HG03432 (cell line): ENCODE measurements at regions not wholly inside any gene's neighbourhood (a gene's known extent, or its start where the extent isn't known, plus 50 kb on each side); places are given as distances from the start of the nearest gene placed in this dataset.
A peak's percentile ranks its signal among the peaks of the same experiment; 100 is the strongest.
"Not testable (repeated sequence)": the region's sequence is repeated elsewhere in the genome, so short reads cannot be mapped to it uniquely, and the experiment has no call there.

ENCODE experiments used
- ATAC-seq: cut with Tn5 transposase; IDR thresholded peaks from one replicate; pipeline ENCODE4 v1.9.1; 2021; ENCODE audit warnings: mild to moderate bottlenecking, moderate library complexity; ENCODE audit not compliant: unreplicated experiment

GRCh38 chr10:52368725-52369124 lies 54.6 kb downstream of the DKK1 start:
- no peak for ATAC-seq

GRCh38 chr10:52374207-52374606 lies 60.1 kb downstream of the DKK1 start:
- not testable (repeated sequence) for ATAC-seq

DNA sequence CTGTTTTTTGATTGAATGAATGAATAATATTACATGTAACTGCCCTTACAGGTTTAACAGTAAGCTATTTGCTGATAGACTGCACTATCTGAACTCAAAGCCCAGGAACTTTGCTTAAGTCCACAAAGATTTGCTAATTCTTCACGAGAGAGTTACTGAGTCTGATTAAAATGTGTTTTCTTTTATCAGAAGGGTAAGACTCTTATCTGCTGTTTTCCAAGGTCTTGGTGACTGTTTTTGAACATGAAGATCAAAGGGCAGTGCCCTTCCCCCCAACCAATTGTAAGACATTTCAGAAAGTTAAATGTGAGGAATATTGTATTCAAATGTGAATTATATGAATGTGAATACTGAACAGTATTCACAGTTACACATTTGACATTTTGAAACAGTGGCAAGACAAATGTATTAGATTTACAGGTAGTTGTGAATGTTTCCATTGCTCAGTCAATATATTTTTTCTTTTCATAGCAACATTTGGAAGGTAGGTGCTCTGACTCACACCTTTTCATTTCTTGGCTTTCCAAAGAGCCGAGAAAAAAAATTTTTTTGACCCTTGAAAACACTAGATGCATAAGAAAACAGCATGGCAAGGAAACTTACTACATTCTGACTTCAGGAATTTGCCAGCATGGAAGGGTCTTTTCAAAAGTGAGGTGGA lies 62.7 kb downstream of the DKK1 start:
- no peak for ATAC-seq

DNA sequence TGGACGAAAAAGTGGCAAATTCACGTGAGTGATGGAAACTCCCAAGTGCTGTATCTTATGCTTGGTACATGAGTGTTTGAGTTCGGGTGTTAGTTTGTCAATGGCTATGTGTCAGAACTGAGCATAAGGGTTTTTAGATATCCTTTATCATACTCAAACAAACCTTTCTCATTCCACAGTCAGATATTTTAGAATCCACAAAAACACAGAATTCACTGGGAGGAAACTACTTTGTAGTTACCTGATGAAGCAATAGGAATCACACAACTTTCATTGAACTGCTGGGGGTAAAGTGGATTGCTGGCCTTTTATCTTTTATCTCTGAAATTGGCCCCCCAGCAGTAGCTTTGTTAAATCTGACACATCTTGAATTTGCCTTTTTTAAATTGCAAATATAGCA lies 64.0 kb downstream of the DKK1 start:
- ATAC-seq, result no peak

- ATAC-seq, result no peak
These were observed 65.2 kb downstream of the DKK1 start for GRCh38 chr10:52379287-52379686.

DNA sequence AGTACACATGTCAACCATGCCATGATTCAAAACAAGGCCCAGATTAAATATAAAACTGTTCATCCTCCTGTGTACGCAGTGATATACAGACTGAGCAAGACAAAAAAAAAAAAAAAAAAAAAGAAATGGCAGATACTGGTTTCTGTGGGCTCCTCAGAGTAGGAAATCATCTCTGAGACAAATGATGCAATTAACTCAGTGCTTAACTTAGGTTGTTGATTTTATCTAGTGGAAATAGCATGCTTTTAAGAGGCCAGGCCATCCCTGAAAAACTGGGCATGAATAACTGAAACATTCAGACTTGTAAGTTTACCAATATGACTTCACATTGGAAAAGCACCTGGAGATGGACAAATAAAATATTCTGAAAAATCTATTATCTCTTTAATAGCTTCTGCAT lies 69.0 kb downstream of the DKK1 start:
- no peak for ATAC-seq

- ATAC-seq, result no peak
These were observed 73.7 kb downstream of the DKK1 start for GRCh38 chr10:52387744-52388143.

DNA sequence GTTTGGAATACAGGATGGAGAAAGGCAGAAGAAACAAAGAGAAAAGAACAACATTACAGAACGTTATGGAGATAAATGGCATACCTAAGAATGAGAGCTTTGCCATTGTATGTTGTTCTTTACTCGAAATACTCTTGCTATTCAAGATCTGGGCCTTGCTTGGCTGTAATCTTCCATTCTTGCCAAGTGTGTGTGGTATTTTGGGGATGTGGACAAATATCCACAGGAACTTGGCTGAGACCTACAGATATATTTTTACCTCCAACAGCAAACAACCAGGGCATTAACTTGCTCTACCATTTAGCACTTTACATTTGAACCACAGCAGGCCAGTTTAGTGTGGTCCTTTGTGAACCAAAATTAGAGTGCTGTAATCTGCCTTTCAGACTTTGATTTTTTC lies 76.3 kb downstream of the DKK1 start:
- ATAC-seq, result no peak

- no peak for ATAC-seq
These were observed 78.0 kb downstream of the DKK1 start for GRCh38 chr10:52391927-52392602.

GRCh38 chr10:52394246-52394645 lies 80.2 kb downstream of the DKK1 start:
- no peak for ATAC-seq

DNA sequence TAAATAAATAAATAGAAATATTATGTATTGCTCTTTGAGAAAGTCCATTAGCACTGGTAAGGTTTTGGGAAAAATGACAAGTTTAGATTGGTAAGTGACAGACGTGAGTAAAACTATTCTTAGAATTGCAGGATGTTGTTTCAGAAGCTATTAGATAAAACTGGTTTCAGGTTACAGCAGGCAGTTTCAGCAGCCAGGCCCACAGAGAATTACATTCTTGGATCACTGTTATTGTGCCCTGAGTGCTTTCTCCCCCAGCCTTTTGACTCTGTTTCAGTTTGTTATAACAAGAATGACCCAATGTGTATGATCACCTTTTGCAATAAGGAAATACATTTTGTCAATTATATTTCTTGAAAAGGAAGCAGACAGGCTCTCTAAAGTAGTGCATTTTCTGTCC lies 86.5 kb downstream of the DKK1 start:
- ATAC-seq, result no peak

DNA sequence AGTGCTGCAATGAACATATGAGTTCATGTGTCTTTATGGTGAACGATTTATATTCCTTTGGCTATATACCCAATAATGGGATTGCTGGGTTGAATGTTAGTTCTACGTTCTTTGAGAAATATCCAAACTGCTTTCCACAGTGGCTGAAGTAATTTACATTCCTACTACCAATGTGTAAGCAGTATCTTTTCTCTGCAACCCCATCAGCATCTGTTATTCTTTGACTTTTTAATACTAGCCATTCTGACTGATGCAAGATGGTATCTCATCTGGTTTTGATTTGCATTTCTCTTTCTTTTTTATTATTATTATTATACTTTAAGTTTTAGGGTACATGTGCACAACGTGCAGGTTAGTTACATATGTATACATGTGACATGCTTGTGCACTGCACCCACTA lies 89.7 kb downstream of the DKK1 start:
- not testable (repeated sequence) for ATAC-seq

DNA sequence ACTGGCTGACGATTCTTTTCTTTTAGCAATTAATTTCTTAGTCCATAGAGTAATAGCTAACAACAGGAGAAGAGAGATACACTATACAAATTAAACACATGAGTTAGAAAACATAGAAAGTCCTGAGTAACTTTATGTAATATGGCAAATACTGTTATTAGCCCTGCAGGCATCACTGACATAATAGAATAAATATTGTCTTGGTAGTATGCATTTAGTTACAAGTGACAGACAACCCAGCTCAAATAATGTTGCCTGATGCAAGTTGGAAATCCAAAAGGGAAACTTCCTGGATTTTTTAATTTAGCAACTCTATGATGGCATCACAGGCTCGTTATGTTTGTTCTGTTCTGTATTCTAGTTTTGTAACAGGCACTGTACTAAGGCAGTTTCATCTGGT lies 95.1 kb downstream of the DKK1 start:
- no peak for ATAC-seq

DNA sequence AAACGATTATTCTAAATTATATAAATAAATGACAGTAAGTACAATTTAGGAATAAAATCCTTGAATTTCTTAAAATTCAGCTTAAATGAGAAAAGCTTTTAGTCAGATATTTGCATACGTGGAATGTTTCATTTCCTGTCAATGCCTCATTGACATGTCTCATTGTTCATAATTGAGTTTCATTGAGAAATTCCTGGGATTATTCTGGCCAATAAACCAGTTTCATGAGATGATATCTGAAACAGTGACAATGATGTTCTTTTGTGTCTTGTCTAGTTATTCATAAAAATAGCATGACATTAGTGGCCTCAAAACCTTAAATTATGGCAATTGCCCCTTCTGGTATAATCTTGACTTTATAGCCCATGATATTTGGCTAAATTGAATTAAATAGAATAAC lies 95.8 kb downstream of the DKK1 start:
- no peak for ATAC-seq

GRCh38 chr10:52410916-52411315 lies 96.8 kb downstream of the DKK1 start:
- ATAC-seq, result no peak

DNA sequence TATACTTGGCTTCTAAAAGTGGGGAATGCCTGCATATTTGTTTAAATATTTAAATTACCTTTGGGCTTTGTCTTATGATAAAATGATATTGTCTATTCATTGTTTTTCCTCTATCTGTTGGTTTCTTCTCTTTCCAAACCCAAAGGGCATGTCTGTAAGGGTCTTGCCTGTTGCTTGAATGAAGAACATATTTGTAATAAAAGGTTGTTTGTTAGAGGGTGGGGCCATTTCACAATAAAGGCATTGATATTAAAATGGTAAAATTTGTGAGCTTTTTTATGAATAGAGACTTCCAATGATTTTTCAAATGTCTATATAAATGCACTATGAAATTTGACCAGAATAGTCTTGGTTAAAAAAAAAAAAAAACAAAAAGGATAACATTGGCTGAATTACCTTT lies 105.2 kb downstream of the DKK1 start:
- no peak for ATAC-seq

DNA sequence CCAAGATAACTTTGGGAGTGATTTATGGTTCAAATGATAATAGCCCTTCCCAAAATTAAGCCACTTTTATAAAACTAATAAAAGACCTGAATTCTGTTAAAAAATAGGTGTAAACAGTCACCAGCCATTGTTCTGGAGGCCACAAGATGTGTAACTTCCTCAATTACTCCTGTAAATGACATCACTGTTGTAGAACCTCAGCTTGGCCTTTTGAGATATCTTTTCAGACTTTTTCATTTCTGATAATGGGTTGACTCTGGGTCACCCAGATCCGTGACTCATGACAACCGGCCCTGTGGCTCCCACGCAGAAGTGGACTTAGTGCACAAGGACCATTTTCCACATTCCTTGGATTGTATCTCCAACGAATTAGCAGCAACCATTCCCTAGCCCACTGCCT lies 106.6 kb downstream of the DKK1 start:
- ATAC-seq, result no peak

DNA sequence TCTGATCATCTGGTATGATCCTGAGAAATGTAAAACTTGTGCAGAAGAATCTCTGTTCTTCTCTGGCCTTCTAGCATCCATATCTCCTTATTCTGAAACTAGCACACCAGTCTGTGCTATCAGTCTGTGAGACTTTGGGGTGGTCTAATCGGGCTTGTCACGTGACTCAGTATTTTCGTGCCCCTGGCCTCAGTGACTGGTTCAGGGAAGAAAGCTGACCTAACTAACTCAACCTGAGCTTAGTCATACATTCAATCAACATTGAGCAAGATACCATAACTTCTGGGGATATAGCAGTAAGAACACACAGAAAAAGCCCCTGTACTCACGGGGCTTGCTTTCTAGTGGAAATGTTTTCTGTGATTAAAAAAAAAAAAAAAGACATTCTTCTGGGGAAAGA lies 109.3 kb downstream of the DKK1 start:
- no peak for ATAC-seq

DNA sequence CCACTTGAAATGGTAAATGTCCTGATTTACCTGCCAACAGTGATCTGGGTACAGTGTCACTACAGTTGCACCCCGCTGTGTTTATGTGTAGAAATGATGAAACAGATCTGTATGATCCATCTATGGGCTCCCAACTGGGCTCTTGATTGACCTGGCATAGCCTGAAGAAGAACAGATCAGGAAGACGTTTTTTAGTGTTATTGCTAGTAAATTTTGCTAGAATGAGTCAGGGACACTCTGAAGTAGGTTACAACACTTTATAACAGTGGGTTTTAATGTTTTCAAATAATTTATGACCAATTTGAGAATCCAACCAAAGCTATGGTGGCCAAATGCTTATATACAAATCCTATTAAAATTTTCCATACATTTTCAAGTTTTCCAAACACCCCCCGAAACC lies 110.3 kb downstream of the DKK1 start:
- no peak for ATAC-seq

DNA sequence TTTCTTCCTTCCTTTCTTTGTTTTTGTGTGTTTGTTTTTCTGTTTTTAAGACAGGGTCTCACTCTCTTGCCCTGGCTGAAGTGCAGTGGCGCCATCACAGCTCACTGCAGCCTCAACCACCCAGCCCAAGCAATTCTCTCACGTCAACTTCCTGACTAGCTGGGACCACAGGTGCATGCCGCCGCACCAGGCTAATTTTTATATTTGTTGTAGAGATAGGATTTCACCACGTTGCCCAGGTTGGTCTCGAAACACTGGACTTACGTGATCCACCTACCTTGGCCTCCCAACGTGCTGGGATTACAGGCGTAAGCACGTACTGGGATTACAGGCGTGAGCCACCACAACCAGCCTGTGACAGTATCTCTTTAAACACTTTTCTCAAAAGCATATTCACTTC lies 120.7 kb downstream of the DKK1 start:
- ATAC-seq, result no peak

- ATAC-seq, result no peak
These were observed 122.6 kb downstream of the DKK1 start for GRCh38 chr10:52436664-52437063.

GRCh38 chr10:52437205-52437646 lies 123.1 kb downstream of the DKK1 start:
- peak; percentile 92 for ATAC-seq

DNA sequence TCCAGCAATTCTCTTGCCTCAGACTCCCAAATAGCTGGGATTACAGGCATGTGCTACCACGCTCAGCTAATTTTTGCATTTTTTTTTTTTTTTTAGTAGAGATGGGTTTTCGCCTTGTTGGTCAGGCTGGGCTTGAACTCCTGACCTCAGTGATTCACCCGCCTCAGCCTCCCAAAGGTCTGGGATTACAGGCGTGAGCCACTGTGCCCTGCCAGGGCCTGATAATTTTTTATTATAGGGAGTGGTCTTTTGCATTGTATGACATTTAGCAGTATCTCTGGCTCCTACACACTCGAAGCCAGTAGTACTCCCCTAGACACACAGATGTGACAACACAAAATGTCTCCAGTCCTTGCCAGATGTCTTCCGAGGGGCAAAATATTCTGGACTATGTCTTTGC lies 124.0 kb downstream of the DKK1 start:
- no peak for ATAC-seq
